GM18858 (cell line): ENCODE measurements at regions not wholly inside any gene's neighbourhood (a gene's known extent, or its start where the extent isn't known, plus 50 kb on each side); places are given as distances from the start of the nearest gene placed in this dataset.
"Not testable (repeated sequence)": the region's sequence is repeated elsewhere in the genome, so short reads cannot be mapped to it uniquely, and the experiment has no call there.

ENCODE experiments used
- ATAC-seq: cut with Tn5 transposase; IDR thresholded peaks from one replicate; pipeline ENCODE4 v1.9.1; 2021; ENCODE audit not compliant: unreplicated experiment

DNA sequence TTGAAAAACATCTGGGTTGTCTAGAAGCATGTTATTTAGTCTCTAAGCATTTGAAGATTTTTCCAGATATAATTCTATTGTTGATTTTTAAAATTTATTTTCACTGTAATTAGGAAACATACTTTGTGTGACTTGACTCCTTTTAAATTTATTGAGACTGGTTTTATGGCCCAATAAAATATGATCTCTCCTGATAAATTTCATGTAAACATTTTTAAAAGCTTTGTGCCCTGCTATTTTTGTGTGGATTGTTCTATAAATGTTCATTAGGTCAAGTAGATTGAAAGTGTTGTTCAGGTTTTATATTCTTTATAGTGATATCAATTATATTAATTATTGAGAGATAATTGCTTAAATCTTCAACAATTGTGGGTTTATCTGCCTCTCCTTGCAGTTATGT, 105.4 kb downstream of the RFX6 start:
- no peak for ATAC-seq

GRCh38 chr6:116983375-116983774, 106.3 kb downstream of the RFX6 start:
- no peak for ATAC-seq

DNA sequence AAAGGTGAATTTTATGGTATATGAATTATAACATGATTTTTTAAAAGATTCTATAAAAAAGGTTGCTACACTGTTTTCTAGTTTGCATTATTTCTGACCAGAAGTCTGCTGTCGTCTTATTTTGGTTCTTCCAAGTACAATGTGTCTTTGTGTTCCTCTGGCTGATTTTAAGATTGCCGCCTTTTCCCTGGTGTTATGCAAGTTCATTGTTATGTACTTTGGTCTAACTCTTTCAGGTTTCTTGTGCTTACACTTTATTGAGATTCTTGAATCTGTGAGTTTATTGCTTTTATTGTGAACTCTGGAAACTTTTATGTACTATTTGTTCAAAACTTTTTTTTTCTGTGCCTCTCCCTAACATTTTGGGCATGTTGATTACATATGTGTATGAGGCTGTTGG, 109.8 kb downstream of the RFX6 start:
- ATAC-seq = no peak

DNA sequence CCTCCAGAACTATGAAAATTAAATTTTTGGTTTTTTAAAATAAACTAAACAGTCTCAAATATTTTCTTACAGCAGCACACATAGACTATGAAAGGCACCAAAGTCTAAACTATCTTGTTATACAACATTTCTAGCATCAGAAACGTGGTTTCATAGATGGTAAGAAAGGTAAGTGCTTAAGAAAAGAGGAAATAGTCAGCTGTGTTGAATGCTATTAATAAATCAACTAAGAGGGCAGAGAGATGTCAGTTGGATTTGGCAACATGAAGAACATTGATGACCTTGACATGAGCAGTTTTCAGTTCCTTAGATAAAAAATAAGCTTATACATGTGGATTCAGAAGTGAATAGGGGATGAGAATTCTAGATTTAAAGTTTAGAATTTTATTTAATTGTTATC, 113.6 kb downstream of the RFX6 start:
- no peak for ATAC-seq

DNA sequence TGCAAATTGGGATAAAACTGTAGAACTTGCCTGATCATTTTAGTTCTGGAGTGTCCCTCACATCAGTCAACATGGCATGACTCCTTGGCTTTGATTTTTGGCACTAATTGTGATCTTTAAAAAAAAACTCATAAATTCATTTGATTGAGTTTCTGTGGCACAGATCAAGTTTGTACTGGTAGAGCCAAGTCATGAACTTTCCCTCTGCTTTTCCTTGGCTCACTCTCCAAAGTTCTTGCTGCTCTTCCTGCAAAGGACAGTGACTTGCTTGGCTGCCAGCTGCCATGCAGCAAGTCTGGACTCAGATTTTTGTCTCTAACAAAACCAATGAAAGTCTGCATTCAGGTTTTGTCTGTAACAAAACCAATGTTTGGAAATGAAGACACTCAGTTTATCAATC, 115.5 kb downstream of the RFX6 start:
- ATAC-seq = no peak

DNA sequence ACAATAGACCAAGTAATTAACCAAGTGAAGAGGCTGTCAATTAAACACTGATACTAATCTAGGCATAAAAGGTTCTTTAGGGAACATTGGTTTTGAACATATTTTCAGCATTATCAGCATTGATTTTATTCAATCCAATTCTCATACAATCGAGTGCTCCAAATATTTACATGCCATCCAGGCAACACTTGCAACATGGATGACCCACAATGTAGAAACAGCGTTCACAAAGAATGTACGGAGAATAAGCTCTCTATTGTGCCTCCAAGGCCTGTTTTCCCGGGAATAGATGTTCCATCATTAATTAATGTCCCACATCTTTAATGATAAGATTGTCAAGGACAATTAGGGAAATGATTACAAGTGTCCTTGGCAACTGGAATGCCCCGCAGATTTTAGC, 117.4 kb downstream of the RFX6 start:
- no peak for ATAC-seq

DNA sequence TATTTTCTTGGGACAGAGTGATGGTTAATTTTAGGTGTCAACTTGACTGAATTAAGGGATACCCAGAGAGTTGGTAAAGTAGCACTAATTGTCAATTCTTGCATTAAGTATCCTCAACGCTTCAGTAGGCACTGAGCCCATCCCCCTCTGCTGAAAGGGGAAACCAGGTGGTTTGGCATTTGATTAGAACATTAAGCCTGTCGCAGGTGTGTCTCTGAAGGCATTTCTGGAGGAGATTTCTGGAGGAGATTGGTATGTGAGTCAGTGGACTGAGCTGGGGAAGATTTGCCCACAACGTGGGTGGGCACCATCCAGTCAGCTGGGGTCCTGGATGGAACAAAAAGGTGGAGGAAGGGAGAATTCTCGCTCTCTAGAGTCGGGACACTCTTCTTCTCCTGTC, 119.8 kb downstream of the RFX6 start:
- ATAC-seq = no peak

GRCh38 chr6:116997496-116997895, 120.5 kb downstream of the RFX6 start:
- no peak for ATAC-seq

- no peak for ATAC-seq
Observed at GRCh38 chr6:117007659-117008058, 130.6 kb downstream of the RFX6 start.

DNA sequence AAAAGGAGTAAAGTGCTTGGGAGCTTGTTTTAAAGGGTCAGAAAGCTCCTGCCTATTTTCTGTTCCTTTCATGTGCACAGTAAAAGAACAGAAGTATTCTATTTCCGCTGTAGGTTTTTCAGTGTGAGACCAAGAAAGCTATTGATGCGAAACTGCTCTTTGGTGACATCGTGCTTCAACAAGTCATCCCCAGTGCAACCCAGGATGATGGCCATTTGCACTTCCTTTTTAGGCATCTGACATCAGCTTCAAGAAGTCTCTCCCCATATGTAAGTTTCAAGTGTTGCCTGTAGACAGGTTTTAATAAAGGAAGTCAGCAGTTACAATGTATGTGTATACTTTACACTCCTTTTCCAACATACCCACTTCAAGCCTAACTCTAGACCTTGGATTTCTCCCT, 131.6 kb downstream of the RFX6 start:
- ATAC-seq = peak; percentile 68

- ATAC-seq = not testable (repeated sequence)
Observed at GRCh38 chr6:117014641-117015473, 137.8 kb downstream of the RFX6 start.

DNA sequence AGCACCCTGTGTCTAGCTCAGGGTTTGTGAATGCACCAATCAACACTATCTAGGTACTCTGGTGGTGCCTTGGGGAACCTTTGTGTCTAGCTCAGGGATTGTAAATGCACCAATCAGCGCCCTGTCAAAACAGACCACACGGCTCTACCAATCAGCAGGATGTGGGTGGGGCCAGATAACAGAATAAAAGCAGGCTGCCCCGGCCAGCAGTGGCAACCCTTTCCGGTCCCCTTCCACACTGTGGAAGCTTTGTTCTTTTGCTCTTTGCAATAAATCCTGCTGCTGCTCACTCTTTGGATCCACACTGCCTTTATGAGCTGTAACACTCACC, 138.4 kb downstream of the RFX6 start:
- ATAC-seq = not testable (repeated sequence)

DNA sequence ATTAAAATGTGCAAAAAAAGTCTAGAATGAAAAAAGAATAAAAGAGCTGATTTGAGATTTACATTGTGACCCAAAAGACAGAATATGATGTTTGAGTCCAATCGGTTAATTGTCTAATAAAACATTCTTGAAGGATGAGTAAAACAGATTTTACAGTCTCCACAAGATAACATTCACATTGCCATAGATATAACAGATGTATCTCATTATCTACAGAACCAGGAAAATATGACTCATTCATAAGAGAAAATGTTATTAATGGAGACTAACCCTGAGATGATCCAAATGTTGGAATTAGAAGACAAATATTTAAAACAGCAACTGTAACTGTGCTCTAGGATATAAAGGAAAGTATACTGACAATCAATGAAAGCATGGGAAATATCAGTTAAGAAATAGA, 141.7 kb downstream of the RFX6 start:
- no peak for ATAC-seq

DNA sequence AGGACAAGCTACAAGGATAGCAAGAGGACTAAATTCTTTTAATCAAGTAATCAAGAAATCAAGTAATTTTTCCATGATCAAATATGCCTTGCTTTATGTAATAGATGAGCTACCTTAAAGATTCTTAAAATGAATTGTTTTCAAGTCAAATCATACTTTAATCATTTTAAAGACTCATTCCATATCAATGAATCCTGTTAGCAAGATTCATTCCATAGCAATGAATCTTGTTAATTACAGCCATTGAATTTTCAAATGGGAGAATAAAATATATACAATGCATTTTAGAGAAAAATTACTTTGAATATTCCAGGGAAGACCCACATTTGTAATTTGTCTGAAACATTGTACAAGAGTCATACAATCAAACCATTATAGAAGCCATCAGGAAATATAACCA, 145.7 kb downstream of the RFX6 start:
- ATAC-seq = no peak

DNA sequence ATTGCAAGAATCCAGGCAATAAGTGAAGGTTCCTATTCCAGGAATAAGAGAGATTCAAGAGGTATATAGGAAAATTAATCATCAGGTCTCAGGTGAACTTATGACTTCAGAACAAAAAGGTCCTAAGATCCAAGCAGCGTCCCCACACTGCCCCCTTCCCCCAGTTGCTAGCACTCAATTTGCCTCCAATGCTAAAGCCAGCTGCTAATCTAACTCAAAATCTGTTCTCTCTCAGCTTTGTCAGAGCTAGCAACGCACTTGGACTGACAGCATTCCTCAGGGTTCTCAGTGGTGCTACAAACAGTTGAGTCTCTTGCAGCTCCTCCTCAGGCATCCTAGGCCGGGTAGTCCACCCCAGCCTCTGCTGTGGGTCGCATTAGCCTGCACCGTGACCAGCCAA, 148.3 kb downstream of the RFX6 start:
- no peak for ATAC-seq

GRCh38 chr6:117028256-117028655, 151.2 kb downstream of the RFX6 start:
- ATAC-seq = no peak

DNA sequence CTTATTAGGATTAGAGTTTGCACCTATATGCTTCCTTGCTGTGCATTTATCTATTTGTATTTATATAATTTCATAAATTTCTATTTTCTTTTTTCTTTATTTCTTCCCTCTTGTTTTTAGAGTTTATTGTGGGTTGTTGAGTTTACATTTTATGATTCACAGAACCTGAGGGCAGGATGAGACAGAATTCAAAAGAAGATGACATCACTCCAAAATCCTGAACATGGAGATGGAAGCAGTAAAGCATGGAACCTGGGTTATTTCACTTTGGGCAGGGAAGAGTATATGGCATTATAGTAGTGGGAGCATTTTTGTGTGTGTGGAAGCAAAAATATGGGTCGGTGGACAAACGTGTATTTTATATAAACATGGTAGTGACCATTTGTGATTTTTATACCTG, 157.5 kb downstream of the RFX6 start:
- ATAC-seq = no peak

DNA sequence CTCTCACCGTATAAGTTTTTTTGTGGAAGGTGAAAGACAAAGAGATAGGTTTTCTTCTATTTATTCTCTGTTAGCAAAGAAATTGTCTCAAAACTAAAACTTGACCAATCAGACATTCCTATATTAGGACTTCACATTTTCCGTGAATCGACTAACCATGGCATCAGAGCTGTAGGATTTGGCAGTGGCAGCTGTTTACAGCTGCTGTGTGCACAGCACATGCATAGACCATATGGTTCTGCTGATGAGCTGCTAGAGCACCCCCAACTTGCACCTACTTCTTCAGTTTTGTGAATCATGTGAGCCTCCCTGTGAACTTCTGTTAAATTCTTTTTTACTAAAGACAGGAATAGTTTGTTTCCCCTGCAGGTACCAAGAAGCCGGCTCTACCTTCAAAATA, 157.9 kb downstream of the RFX6 start:
- no peak for ATAC-seq

DNA sequence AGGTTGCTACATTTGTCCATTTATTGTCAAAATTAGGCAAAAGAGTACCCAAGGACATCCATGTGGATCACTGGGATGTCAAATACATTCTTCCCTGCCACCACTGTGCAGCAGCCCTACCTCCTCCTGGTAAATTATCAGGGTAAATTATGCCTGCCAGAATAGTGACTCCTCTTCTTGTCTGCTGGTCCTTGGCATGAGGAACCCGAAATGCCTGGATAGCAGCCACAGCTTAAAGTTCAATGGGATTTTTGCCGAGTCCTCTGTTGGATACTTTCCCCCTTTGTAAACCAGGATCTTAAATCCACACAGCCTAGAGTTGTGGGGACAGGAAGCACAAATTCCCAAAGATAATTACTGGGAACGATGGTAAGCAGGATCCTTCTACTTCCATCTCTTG, 173.3 kb downstream of the RFX6 start:
- no peak for ATAC-seq

DNA sequence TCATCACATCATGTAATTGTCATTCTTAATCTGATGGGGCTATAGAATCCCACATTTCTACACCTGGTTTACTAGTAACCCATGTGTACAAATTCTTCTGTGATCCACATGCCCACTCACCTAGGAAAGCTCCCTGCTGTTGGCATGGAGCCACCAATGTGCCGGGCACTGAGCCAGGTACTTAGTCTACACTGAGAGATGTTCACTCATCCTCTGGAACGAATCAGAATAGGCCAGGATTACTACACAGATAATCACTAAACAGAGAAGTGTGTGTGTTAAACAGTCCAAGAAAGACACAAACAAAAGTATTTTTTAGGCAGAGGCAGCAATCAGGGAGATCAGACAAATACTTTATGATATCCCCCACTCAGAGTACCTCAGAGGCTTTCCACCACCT, 193.2 kb upstream of the VGLL2 start:
- ATAC-seq = no peak

DNA sequence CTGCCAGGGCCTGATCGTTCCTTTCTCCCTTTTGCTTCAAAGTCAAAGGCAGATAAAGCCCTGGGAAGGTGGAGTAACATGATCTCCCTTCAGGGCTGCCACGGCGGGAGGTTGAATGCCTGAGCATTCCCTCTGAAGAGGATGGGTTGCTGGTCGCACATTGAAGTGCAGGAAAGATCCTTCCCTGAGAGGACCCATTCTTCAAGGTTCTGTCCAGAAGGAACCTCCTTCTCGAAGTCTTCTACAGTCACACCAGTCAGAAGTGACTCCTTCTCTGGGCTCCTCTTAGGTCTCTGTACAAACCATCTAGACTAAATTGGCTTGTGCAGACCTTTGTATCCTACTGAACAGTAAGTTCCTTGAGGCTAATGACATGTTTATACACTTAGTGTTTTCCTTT, 192.6 kb upstream of the VGLL2 start:
- no peak for ATAC-seq

- no peak for ATAC-seq
Observed at GRCh38 chr6:117074672-117075071, 190.7 kb upstream of the VGLL2 start.

- ATAC-seq = no peak
Observed at GRCh38 chr6:117075218-117075617, 190.1 kb upstream of the VGLL2 start.
